MCF 10A (cell line): ENCODE measurements at regions not wholly inside any gene's neighbourhood (a gene's known extent, or its start where the extent isn't known, plus 50 kb on each side); places are given as distances from the start of the nearest gene placed in this dataset.
"Not testable (repeated sequence)": the region's sequence is repeated elsewhere in the genome, so short reads cannot be mapped to it uniquely, and the experiment has no call there.

ENCODE experiments used
- BruUV-seq: library from RNA; stranded (reverse); fragments of 400-500 nt; replicated peaks from 2 replicates; lab custom pipeline; 2021; lab: Mats Ljungman, UMichigan
- CTCF ChIA-PET: fragments of 300-600 bp; sonication (Branson Sonifier 250); formaldehyde crosslinking; extraction: SDS; loops from one replicate; lab custom pipeline; 2021; ENCODE audit warnings: antibody characterized with exemption, inconsistent platforms; lab: Yijun Ruan, JAX
- POLR2A ChIA-PET: fragments of 300-600, 350-650 bp; sonication (Branson Sonifier 250); formaldehyde crosslinking; extraction: SDS; loops from one replicate; lab custom pipeline; 2020; ENCODE audit warnings: antibody characterized with exemption, inconsistent platforms; lab: Yijun Ruan, JAX
- DNase-seq: peaks from one replicate; pipeline ENCODE4 v3.0.0-alpha.2; 2018; ENCODE audit not compliant: unreplicated experiment
- H3K27ac Mint-ChIP-seq: one replicate; pipeline ENCODE4 v1.8.0; 2022; ENCODE audit warnings: mild to moderate bottlenecking, low read depth, mixed read lengths; ENCODE audit not compliant: unreplicated experiment
- H3K27me3 Mint-ChIP-seq: one replicate; pipeline ENCODE4 v1.8.0; 2022; ENCODE audit warnings: mixed read lengths; ENCODE audit not compliant: insufficient read depth, unreplicated experiment
- H3K36me3 Mint-ChIP-seq: one replicate; pipeline ENCODE4 v1.8.0; 2022; ENCODE audit warnings: mild to moderate bottlenecking, moderate library complexity, mixed read lengths; ENCODE audit not compliant: insufficient read depth, unreplicated experiment
- H3K4me1 Mint-ChIP-seq: one replicate; pipeline ENCODE4 v1.8.0; 2022; ENCODE audit warnings: mixed read lengths; ENCODE audit not compliant: insufficient read depth, unreplicated experiment
- H3K4me3 Mint-ChIP-seq: one replicate; pipeline ENCODE4 v1.8.0; 2022; ENCODE audit warnings: mild to moderate bottlenecking, moderate library complexity, mixed read lengths; ENCODE audit not compliant: unreplicated experiment
- H3K9me3 Mint-ChIP-seq: one replicate; pipeline ENCODE4 v1.8.0; 2022; ENCODE audit warnings: mixed read lengths; ENCODE audit not compliant: unreplicated experiment
- CTCF ChIP-seq: fragments of 200-600 bp; IDR thresholded peaks from one replicate; pipeline ENCODE4 v1.8.0; 2022; ENCODE audit warnings: antibody characterized with exemption, mild to moderate bottlenecking; ENCODE audit not compliant: unreplicated experiment
- intact Hi-C: fragments of 100-400 bp; cut with micrococcal nuclease; formaldehyde crosslinking; loops from 2 replicates; pipeline ENCODE4 v1.14.1; 2022

DNA sequence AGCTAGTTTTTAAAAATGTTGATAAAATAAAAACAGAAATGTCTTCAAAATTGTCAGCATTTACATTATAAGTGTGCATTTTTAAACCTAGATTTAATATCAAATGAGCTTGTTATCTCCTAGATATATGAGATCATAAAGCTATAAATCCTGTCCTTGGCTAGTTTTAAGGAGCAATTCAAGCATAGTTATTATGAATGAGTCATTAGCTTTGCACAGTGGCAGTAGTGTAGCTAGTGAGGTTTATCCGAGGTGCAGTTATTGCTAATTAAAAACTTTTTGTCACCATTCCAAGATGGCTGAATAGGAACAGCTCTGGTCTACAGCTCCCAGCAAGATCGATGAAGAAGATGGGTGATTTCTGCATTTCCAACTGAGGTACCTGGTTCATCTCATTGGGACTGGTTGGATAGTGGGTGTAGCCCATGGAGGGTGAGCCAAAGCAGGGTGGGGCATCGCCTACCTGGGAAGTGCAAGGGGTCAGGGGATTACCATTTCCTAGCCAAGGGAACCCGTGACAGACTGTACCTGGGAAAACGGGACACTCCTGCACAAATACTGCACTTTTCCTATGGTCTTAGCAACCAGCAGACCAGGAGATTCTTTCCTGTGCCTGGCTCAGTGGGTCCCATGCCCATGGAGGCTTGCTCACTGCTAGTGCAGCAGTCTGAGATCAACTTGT lies 108.8 kb upstream of the SYNCRIP start:
- Mint-ChIP-seq H3K4me1 (no peaks in the 10 kb centered on the region), H3K27me3 (peaks cover 17% of the 10 kb centered on the region), H3K4me3 (no peak overlapping the region), H3K9me3 (no peaks in the 10 kb centered on the region), H3K27ac (no peak overlapping the region), H3K36me3 (no peaks in the 10 kb centered on the region)
- intact Hi-C loops = no loop called here
- ChIA-PET CTCF (no interaction called here), POLR2A (no interaction called here)
- TF ChIP-seq CTCF = no peak
- no TSS peak for BruUV-seq
- no peak for DNase-seq

GRCh38 chr6:85750146-85750545 lies 107.5 kb upstream of the SYNCRIP start:
- POLR2A ChIA-PET, H3K36me3 Mint-ChIP-seq, DNase-seq, H3K4me3 Mint-ChIP-seq, intact Hi-C loops, H3K4me1 Mint-ChIP-seq, H3K9me3 Mint-ChIP-seq, BruUV-seq, H3K27ac Mint-ChIP-seq: not testable (repeated sequence)
- H3K27me3 Mint-ChIP-seq = peaks cover 17% of the 10 kb centered on the region
- CTCF ChIA-PET = interaction anchor here (0.7 kb wide), 1 partner anchor 1504 kb away, joined by 3 read pairs; no protein-coding TSS in a partner anchor

DNA sequence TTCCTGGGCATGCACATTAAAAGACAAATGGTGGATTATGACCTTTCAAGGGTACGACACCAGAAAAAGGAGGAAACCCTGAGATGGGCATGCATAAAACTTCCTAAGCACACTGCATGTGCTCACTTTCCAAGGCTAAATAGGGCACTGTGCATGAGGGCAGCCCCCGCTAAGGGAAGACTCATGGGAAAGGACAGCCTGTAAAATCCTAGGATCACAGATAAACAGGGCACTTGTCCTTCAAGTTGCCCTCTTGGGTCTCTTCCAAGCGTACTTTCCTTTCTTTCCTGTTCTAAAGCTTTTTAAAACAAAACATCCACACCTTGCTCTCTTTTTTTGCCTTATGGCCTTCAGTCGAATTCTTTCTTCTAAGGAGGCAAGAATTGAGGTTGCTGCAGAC lies 106.5 kb upstream of the SYNCRIP start:
- POLR2A ChIA-PET = no interaction called here
- no peaks in the 10 kb centered on the region for H3K36me3 Mint-ChIP-seq
- H3K4me3 Mint-ChIP-seq = no peak overlapping the region
- intact Hi-C loops = no loop called here
- TF ChIP-seq CTCF = no peak
- H3K4me1 Mint-ChIP-seq = no peaks in the 10 kb centered on the region
- H3K27ac Mint-ChIP-seq = no peak overlapping the region
- DNase-seq = no peak
- H3K9me3 Mint-ChIP-seq = no peaks in the 10 kb centered on the region
- CTCF ChIA-PET = no interaction called here
- BruUV-seq = no TSS peak
- peaks cover 12% of the 10 kb centered on the region for H3K27me3 Mint-ChIP-seq

DNA sequence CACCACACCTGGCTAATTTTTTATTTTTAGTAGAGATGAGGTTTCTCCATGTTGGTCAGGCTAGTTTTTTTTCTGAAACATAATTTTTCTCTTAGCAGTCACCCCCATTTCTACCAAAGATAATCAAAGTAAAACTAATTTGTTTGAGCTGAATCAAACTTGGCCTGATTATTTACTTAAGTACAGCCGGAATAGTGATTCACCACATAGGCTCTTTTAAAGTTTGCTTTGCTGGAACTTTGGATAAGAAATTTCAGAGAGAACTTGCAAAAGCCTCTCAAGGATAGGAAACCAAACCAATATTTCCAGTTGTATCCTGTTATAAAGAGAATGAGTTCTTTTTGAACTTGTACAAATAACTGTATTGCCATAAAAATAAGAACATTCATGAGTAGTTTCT lies 105.0 kb upstream of the SYNCRIP start:
- H3K27me3 Mint-ChIP-seq = no peaks in the 10 kb centered on the region
- peak; percentile 6 for DNase-seq
- POLR2A ChIA-PET = interaction anchor here (2.2 kb wide), 1 partner anchor 69 kb away, joined by 11 read pairs; no protein-coding TSS in a partner anchor
- CTCF ChIA-PET = interaction anchor here (1.5 kb wide), 1 partner anchor 9 kb away, joined by 3 read pairs; no protein-coding TSS in a partner anchor
- no TSS peak for BruUV-seq
- intact Hi-C loops = no loop called here
- H3K4me3 Mint-ChIP-seq = no peak overlapping the region
- no peak for TF ChIP-seq CTCF
- no peak overlapping the region for H3K27ac Mint-ChIP-seq
- H3K36me3 Mint-ChIP-seq = no peaks in the 10 kb centered on the region
- H3K4me1 Mint-ChIP-seq = no peaks in the 10 kb centered on the region
- H3K9me3 Mint-ChIP-seq = no peaks in the 10 kb centered on the region
